HG02938 (cell line): ENCODE measurements at regions not wholly inside any gene's neighbourhood (a gene's known extent, or its start where the extent isn't known, plus 50 kb on each side); places are given as distances from the start of the nearest gene placed in this dataset.

Experiments
- ATAC-seq: cut with Tn5 transposase; IDR thresholded peaks from one replicate; pipeline ENCODE4 v1.9.1; 2021; ENCODE audit warnings: mild to moderate bottlenecking, moderate library complexity; ENCODE audit not compliant: unreplicated experiment

GRCh38 chr3:22971497-22971896, 231.6 kb upstream of the UBE2E2 start:
- no peak for ATAC-seq

GRCh38 chr3:22977042-22977441, 226.1 kb upstream of the UBE2E2 start:
- ATAC-seq: peak; percentile 9

GRCh38 chr3:22977650-22978289, 225.4 kb upstream of the UBE2E2 start:
- ATAC-seq: peak; percentile 72

- no peak for ATAC-seq
These were observed 223.5 kb upstream of the UBE2E2 start for GRCh38 chr3:22979581-22979980.

GRCh38 chr3:22980346-22980745, 222.8 kb upstream of the UBE2E2 start:
- ATAC-seq: no peak

GRCh38 chr3:22981166-22981565, 222.0 kb upstream of the UBE2E2 start:
- no peak for ATAC-seq

GRCh38 chr3:22981861-22982260, 221.3 kb upstream of the UBE2E2 start:
- ATAC-seq: no peak

GRCh38 chr3:22982981-22983587, 220.0 kb upstream of the UBE2E2 start:
- no peak for ATAC-seq

GRCh38 chr3:22986958-22987357, 216.2 kb upstream of the UBE2E2 start:
- no peak for ATAC-seq

GRCh38 chr3:22988566-22988965, 214.6 kb upstream of the UBE2E2 start:
- no peak for ATAC-seq

GRCh38 chr3:22989716-22990115, 213.4 kb upstream of the UBE2E2 start:
- no peak for ATAC-seq

- ATAC-seq: no peak
These were observed 212.6 kb upstream of the UBE2E2 start for GRCh38 chr3:22990291-22991200.

GRCh38 chr3:22994781-22995180, 208.3 kb upstream of the UBE2E2 start:
- ATAC-seq: no peak

- ATAC-seq: no peak
These were observed 206.1 kb upstream of the UBE2E2 start for GRCh38 chr3:22996920-22997571.

GRCh38 chr3:23000371-23000770, 202.8 kb upstream of the UBE2E2 start:
- no peak for ATAC-seq

GRCh38 chr3:23002151-23002550, 201.0 kb upstream of the UBE2E2 start:
- no peak for ATAC-seq

- ATAC-seq: no peak
These were observed 200.0 kb upstream of the UBE2E2 start for GRCh38 chr3:23002836-23003732.

GRCh38 chr3:23003733-23004046, 199.4 kb upstream of the UBE2E2 start:
- ATAC-seq: no peak

GRCh38 chr3:23004971-23005370, 198.2 kb upstream of the UBE2E2 start:
- ATAC-seq: no peak

- ATAC-seq: no peak
These were observed 185.3 kb upstream of the UBE2E2 start for GRCh38 chr3:23017801-23018200.
